SU-DHL-6 (cell line): ENCODE measurements at regions not wholly inside any gene's neighbourhood (a gene's known extent, or its start where the extent isn't known, plus 50 kb on each side); places are given as distances from the start of the nearest gene placed in this dataset.

Source experiments
- H2AFZ ChIP-seq: fragments of 200-600 bp; sonication (generic); 2 replicates; pipeline ENCODE4 v1.6.1; 2014; ENCODE audit warnings: low read depth, mild to moderate bottlenecking, moderate library complexity, mixed read lengths, antibody characterized with exemption, low read length; ENCODE audit not compliant: severe bottlenecking
- H3F3A ChIP-seq: fragments of 200-600 bp; shearing (Covaris generic); 2 replicates; pipeline ENCODE4 v1.6.0; 2016; ENCODE audit warnings: antibody characterized with exemption, mild to moderate bottlenecking; ENCODE audit not compliant: insufficient read depth
- H3K27ac ChIP-seq: fragments of 200-600 bp; sonication (generic); 2 replicates; pipeline ENCODE4 v1.5.1; 2016; ENCODE audit warnings: low read depth, mild to moderate bottlenecking, low read length, moderate library complexity, mixed read lengths
- H3K27me3 ChIP-seq: fragments of 200-600 bp; sonication (generic), shearing (Covaris generic); 2 replicates; pipeline ENCODE4 v1.6.0; 2014; ENCODE audit warnings: mild to moderate bottlenecking, low read length
- H3K36me3 ChIP-seq: fragments of 200-600 bp; sonication (generic); 2 replicates; pipeline ENCODE4 v1.6.1; 2014; ENCODE audit warnings: mild to moderate bottlenecking, low read length, mixed read lengths
- H3K4me2 ChIP-seq: fragments of 300-600, 200-600 bp; shearing (Covaris generic), sonication (generic); 2 replicates; pipeline ENCODE4 v1.6.0; 2014; ENCODE audit warnings: low read length, low read depth, mild to moderate bottlenecking; ENCODE audit not compliant: poor library complexity, severe bottlenecking
- H3K4me3 ChIP-seq: fragments of 200-600 bp; sonication (generic); 2 replicates; pipeline ENCODE4 v1.5.1; 2014; ENCODE audit warnings: antibody characterized with exemption, low read length, mild to moderate bottlenecking, mixed read lengths; ENCODE audit not compliant: insufficient read depth, poor library complexity, severe bottlenecking
- H3K79me2 ChIP-seq: fragments of 200-600 bp; sonication (generic); 2 replicates; pipeline ENCODE4 v1.6.1; 2014; ENCODE audit warnings: mild to moderate bottlenecking, low read length, moderate library complexity; ENCODE audit not compliant: insufficient read depth
- H3K9ac ChIP-seq: fragments of 200-600 bp; sonication (generic); 2 replicates; pipeline ENCODE4 v1.7.0; 2014; ENCODE audit warnings: mild to moderate bottlenecking, low read length
- H3K9me2 ChIP-seq: fragments of 200-600 bp; sonication (generic); replicated peaks from 2 replicates; pipeline ENCODE4 v1.6.1; 2014; ENCODE audit warnings: low read length; ENCODE audit not compliant: insufficient read depth
- H3K9me3 ChIP-seq: fragments of 200-600 bp; sonication (generic); 2 replicates; pipeline ENCODE4 v1.6.1; 2014; ENCODE audit warnings: low read length, mixed read lengths; ENCODE audit not compliant: insufficient read depth
- H4K20me1 ChIP-seq: fragments of 200-600 bp; sonication (generic); 2 replicates; pipeline ENCODE4 v1.6.1; 2014; ENCODE audit warnings: low read depth, mild to moderate bottlenecking, antibody characterized with exemption, low read length, moderate library complexity, mixed read lengths
- EZH2phosphoT487 ChIP-seq: fragments of 200-600 bp; sonication (generic), shearing (Covaris generic); conservative IDR thresholded peaks from 2 replicates; pipeline ENCODE4 v1.6.1; 2018; ENCODE audit warnings: mild to moderate bottlenecking, antibody characterized with exemption, low read length, moderate library complexity, mixed read lengths
- TF ChIP-seq, protein P1 (sequence below): fragments of 200-600 bp; sonication (generic); IDR thresholded peaks from one replicate; pipeline ENCODE4 v1.5.1; 2017; ENCODE audit warnings: antibody characterized with exemption, mild to moderate bottlenecking, low read length, moderate library complexity; ENCODE audit not compliant: insufficient read depth, poor library complexity, severe bottlenecking

DNA sequence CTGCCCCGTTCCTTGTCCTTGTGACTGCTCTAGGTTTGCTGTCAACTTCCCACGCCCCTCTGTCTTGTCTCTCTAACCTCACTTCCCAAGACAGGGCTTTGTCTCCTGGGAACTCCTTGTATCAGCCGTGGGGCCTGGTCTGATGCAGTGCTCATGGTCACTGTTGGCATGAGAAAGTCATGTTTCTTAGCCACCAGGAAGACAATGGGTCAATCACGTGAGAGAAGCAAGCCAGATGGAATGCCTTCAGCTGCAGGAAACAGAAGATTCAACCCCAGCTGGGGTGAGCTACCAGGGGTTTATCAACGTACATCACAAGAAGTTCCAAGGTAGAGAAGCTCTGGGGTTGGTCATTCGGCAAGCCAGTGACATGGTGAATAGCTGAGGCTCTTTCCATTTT, 116.6 kb downstream of the IRF8 start:
- TF ChIP-seq EZH2phosphoT487 = no peak
- TF ChIP-seq, protein P1, sequence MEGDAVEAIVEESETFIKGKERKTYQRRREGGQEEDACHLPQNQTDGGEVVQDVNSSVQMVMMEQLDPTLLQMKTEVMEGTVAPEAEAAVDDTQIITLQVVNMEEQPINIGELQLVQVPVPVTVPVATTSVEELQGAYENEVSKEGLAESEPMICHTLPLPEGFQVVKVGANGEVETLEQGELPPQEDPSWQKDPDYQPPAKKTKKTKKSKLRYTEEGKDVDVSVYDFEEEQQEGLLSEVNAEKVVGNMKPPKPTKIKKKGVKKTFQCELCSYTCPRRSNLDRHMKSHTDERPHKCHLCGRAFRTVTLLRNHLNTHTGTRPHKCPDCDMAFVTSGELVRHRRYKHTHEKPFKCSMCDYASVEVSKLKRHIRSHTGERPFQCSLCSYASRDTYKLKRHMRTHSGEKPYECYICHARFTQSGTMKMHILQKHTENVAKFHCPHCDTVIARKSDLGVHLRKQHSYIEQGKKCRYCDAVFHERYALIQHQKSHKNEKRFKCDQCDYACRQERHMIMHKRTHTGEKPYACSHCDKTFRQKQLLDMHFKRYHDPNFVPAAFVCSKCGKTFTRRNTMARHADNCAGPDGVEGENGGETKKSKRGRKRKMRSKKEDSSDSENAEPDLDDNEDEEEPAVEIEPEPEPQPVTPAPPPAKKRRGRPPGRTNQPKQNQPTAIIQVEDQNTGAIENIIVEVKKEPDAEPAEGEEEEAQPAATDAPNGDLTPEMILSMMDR = no peak
- H3K79me2 ChIP-seq = no peaks in the 10 kb centered on the region
- H3K9me2 ChIP-seq = no peaks in the 10 kb centered on the region
- H3K4me3 ChIP-seq = no peak overlapping the region
- 0 out of 2 replicates have a peak, but pooled peaks cover 3% of the 10 kb centered on the region for H3F3A ChIP-seq
- no peak overlapping the region for H3K9ac ChIP-seq
- no peaks in the 10 kb centered on the region for H3K27me3 ChIP-seq
- H3K27ac ChIP-seq = no peak overlapping the region
- no peak overlapping the region for H3K4me2 ChIP-seq
- H3K36me3 ChIP-seq = no peaks in the 10 kb centered on the region
- peaks cover 4% of the 10 kb centered on the region; the same call in 1 of the 2 replicates for H3K9me3 ChIP-seq
- H2AFZ ChIP-seq = no peak overlapping the region
- H4K20me1 ChIP-seq = no peaks in the 10 kb centered on the region

DNA sequence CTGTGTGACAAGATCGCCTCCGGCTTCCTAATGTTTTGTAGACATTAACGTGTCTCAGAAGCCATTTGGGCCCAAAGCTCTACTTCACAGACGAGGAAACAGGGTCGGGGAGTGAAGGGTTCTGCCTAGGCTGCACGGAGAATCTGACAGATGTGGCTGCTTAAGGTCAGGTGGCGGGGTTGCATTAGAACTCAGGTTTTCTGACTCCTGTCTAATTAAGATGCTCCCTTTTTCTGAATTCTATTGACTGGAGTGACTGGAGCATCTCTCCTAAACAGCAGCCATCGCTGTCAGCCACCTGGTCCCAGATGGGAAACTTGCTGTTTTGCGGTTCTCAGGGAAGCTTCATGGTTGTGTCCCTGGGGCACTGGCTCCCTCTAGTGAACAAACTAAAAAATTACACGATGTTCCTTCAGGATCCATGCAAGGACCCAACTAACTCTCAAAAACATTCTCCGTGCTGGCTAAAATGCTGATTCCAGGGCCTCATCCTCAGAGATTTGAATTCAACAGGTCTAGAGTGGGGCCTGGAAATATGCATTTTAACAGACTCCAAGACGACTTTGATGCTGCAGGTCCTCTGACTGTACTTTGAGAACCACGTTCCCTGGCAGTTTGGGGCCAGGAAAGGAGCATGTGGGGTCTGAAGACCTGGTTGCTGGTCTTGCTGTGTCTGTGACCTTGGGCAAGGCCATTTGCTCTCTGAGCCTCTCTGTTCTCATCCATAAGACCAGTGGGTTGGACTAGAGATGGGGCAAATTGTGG, 117.4 kb downstream of the IRF8 start:
- no peaks in the 10 kb centered on the region for H3K79me2 ChIP-seq
- peaks cover 4% of the 10 kb centered on the region; the same call in 1 of the 2 replicates for H3K9me3 ChIP-seq
- H3K27me3 ChIP-seq = no peaks in the 10 kb centered on the region
- H4K20me1 ChIP-seq = no peaks in the 10 kb centered on the region
- H3F3A ChIP-seq = 0 out of 2 replicates have a peak, but pooled peaks cover 2% of the 10 kb centered on the region
- H3K36me3 ChIP-seq = no peaks in the 10 kb centered on the region
- no peak for TF ChIP-seq EZH2phosphoT487
- TF ChIP-seq, protein P1 = peak; percentile 55
- H3K9me2 ChIP-seq = no peaks in the 10 kb centered on the region
- no peak overlapping the region for H3K27ac ChIP-seq
- no peak overlapping the region for H2AFZ ChIP-seq
- no peak overlapping the region for H3K4me2 ChIP-seq
- H3K9ac ChIP-seq = no peak overlapping the region
- H3K4me3 ChIP-seq = no peak overlapping the region

DNA sequence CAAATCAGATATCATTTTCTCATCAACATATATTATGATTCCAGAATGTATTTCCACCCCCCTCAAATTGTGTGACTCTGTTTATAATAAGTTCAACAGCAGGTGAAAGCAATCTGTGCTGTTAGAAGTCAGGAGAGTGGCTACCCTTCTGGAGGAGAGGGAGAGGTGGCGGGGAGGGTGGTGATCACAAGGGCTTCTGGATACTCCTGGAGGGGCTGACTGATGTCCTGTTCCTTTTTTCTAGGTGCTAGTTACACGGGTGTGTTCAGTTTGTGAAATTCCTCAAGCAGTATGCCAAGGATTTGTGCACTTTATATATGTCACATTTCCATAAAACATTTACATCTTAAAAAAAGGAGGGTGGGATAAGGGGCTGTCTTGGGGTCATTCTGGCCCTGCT, 119.1 kb downstream of the IRF8 start:
- Histone ChIP-seq H3K4me2 (no peak overlapping the region), H3K4me3 (no peak overlapping the region), H3K9me2 (no peaks in the 10 kb centered on the region), H3K79me2 (no peaks in the 10 kb centered on the region), H3K27me3 (no peaks in the 10 kb centered on the region), H3K9me3 (peaks cover 4% of the 10 kb centered on the region; the same call in 1 of the 2 replicates), H4K20me1 (no peaks in the 10 kb centered on the region), H3F3A (no peaks in the 10 kb centered on the region), H3K9ac (no peak overlapping the region), H2AFZ (no peak overlapping the region), H3K27ac (no peak overlapping the region), H3K36me3 (no peaks in the 10 kb centered on the region)
- no peak for TF ChIP-seq EZH2phosphoT487

DNA sequence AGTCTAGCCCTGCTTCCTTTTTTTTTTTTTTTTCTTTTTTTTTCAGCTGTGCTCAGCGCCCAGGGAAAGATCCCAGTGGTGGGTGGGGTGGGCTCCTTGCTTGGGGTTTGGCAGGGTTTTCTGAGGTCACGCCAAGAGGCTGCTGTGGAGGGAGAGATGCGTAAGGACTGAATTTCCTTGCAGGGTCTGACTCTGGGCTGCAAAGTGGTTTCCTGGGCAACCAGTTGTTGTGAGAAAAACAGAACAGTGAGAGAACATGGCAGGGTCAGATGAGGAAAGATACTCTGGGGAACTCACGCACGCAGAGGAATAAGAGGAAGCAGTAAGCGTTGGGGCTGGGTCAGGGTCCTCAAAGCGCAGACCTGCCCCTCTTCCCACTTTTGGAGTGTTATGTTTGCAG, 119.5 kb downstream of the IRF8 start:
- H3K27me3 ChIP-seq = no peaks in the 10 kb centered on the region
- H3K9me3 ChIP-seq = peaks cover 4% of the 10 kb centered on the region; the same call in 1 of the 2 replicates
- H2AFZ ChIP-seq = no peak overlapping the region
- no peaks in the 10 kb centered on the region for H3K9me2 ChIP-seq
- TF ChIP-seq, protein P1 = no peak
- no peak for TF ChIP-seq EZH2phosphoT487
- H3F3A ChIP-seq = no peaks in the 10 kb centered on the region
- no peak overlapping the region for H3K4me3 ChIP-seq
- no peaks in the 10 kb centered on the region for H3K36me3 ChIP-seq
- no peaks in the 10 kb centered on the region for H4K20me1 ChIP-seq
- H3K9ac ChIP-seq = no peak overlapping the region
- no peak overlapping the region for H3K4me2 ChIP-seq
- H3K27ac ChIP-seq = no peak overlapping the region
- H3K79me2 ChIP-seq = no peaks in the 10 kb centered on the region
